K562 (cell line): ENCODE measurements at regions not wholly inside any gene's neighbourhood (a gene's known extent, or its start where the extent isn't known, plus 50 kb on each side); places are given as distances from the start of the nearest gene placed in this dataset.

ENCODE experiments used
- ATAC-seq: fragments of 200-7000 bp; cut with Tn5 transposase; 3 replicates; pipeline ENCODE4 v1.9.1; 2020; ENCODE audit warnings: moderate library complexity
- BruUV-seq: library from RNA; stranded (reverse); fragments of 400-500 nt; replicated peaks from 2 replicates; lab custom pipeline; 2021; lab: Mats Ljungman, UMichigan
- CTCF ChIA-PET: fragments of 300-600 bp; formaldehyde crosslinking; extraction: SDS; loops from one replicate; lab custom pipeline; 2021; ENCODE audit warnings: low intra/inter-chr PET ratio; lab: Yijun Ruan, JAX
- POLR2A ChIA-PET: fragments of 300-600, 350-650 bp; sonication (Branson Sonifier 250); formaldehyde crosslinking; extraction: SDS; loops from one replicate; lab custom pipeline; 2021; ENCODE audit warnings: antibody characterized with exemption, inconsistent platforms; lab: Yijun Ruan, JAX
- DNase-seq, 4 experiments: peaks; one replicate each; pipeline versions ENCODE4 v3.0.0 to v3.0.0-alpha.2; 2011 to 2018; ENCODE audit warnings: low spot score in 3 of 4, mixed read lengths in 3 of 4; ENCODE audit errors: extremely low read depth in 1 of 4
- FAIRE-seq: peaks from 2 replicates; lab custom pipeline; 2011; peaks lifted over from hg19 to GRCh38; lab: Jason Lieb, UNC
- H2AFZ ChIP-seq: 2 replicates; pipeline ENCODE4 v1.6.0; 2011; ENCODE audit warnings: low read depth, low read length, control low read depth, inconsistent platforms
- H3K27ac ChIP-seq: fragments of 200-600 bp; 3 replicates; pipeline ENCODE4 v1.8.0; 2011; ENCODE audit warnings: low read depth, mild to moderate bottlenecking, control low read depth, inconsistent platforms, low read length, moderate library complexity, mixed read lengths; ENCODE audit errors: extremely low read depth
- H3K27me3 ChIP-seq, 2 experiments: fragments of 300-600 bp in 1 of 2; 2 replicates in 1 of 2; 3 replicates in 1 of 2; pipeline versions ENCODE4 v1.6.0 to v1.8.0; 2011; ENCODE audit warnings: inconsistent platforms in 2 of 2, low read length in 2 of 2, mild to moderate bottlenecking in 1 of 2, mixed read lengths in 1 of 2, moderate library complexity in 1 of 2; ENCODE audit not compliant: control insufficient read depth in 2 of 2, insufficient read depth in 2 of 2
- H3K36me3 ChIP-seq: fragments of 300-600 bp; 3 replicates; pipeline ENCODE4 v1.8.0; 2011; ENCODE audit warnings: mild to moderate bottlenecking, low read length, inconsistent platforms; ENCODE audit not compliant: control insufficient read depth, insufficient read depth
- H3K4me1 ChIP-seq, 2 experiments: fragments of 200-600 bp in 1 of 2; replicated peaks in 1 of 2; 2 replicates in 1 of 2; 3 replicates in 1 of 2; pipeline versions ENCODE4 v1.5.1 to v1.8.0; 2011; ENCODE audit warnings: inconsistent platforms in 2 of 2, low read length in 2 of 2, mild to moderate bottlenecking in 1 of 2, mixed read lengths in 1 of 2, moderate library complexity in 1 of 2; ENCODE audit not compliant: control insufficient read depth in 2 of 2, insufficient read depth in 2 of 2
- H3K4me2 ChIP-seq: 2 replicates; pipeline ENCODE4 v1.6.1; 2011; ENCODE audit warnings: low read length, control low read depth, inconsistent platforms, mixed read lengths; ENCODE audit not compliant: insufficient read depth
- H3K4me3 ChIP-seq: fragments of 200-600 bp; sonication (generic), shearing (Covaris generic); 2 replicates; pipeline ENCODE4 v1.5.1; 2016; ENCODE audit warnings: control low read depth, inconsistent platforms
- H3K79me2 ChIP-seq: fragments of 200-600 bp; 3 replicates; pipeline ENCODE4 v1.8.0; 2011; ENCODE audit warnings: low read length, inconsistent platforms; ENCODE audit not compliant: control insufficient read depth, insufficient read depth
- H3K9ac ChIP-seq, 2 experiments: 2 replicates each; pipeline versions ENCODE4 v1.6.0 to v1.6.1; 2011; ENCODE audit warnings: low read depth in 2 of 2, low read length in 2 of 2, control low read depth in 1 of 2, inconsistent platforms in 1 of 2, mild to moderate bottlenecking in 1 of 2, mixed read lengths in 1 of 2; ENCODE audit not compliant: insufficient read depth in 1 of 2
- H3K9me1 ChIP-seq: one replicate; pipeline ENCODE4 v1.6.0; 2011; ENCODE audit warnings: inconsistent platforms, mild to moderate bottlenecking, low read length, moderate library complexity; ENCODE audit not compliant: control insufficient read depth, insufficient read depth
- H3K9me3 ChIP-seq: replicated peaks from 2 replicates; pipeline ENCODE4 v1.5.1; 2011; ENCODE audit warnings: low read depth, low read length, inconsistent platforms; ENCODE audit not compliant: control insufficient read depth, insufficient read depth
- H4K20me1 ChIP-seq: replicated peaks from 2 replicates; pipeline ENCODE4 v1.6.1; 2011; ENCODE audit warnings: low read length, inconsistent platforms, mixed read lengths; ENCODE audit not compliant: control insufficient read depth, insufficient read depth
- ATF2 ChIP-seq: sonication (generic); formaldehyde crosslinking; IDR thresholded peaks from 2 replicates; pipeline ENCODE4 v1.8.1; 2022; ENCODE audit warnings: missing genetic modification reagents
- DNMT1 ChIP-seq: fragments of 450-650 bp; IDR thresholded peaks from 2 replicates; pipeline ENCODE4 v1.6.1; 2016; ENCODE audit warnings: antibody characterized with exemption, mild to moderate bottlenecking
- MXD1 ChIP-seq: fragments of 250-450 bp; sonication (Bioruptor Pico); IDR thresholded peaks from 2 replicates; pipeline ENCODE4 v1.8.0; 2021; ENCODE audit warnings: borderline replicate concordance, mild to moderate bottlenecking, moderate library complexity; ENCODE audit not compliant: poor library complexity, severe bottlenecking
- POLR3A ChIP-seq: IDR thresholded peaks from 2 replicates; pipeline ENCODE4 v1.6.1; 2011; ENCODE audit warnings: borderline replicate concordance, mild to moderate bottlenecking, moderate library complexity; ENCODE audit not compliant: insufficient read length, insufficient read depth; ENCODE audit errors: extremely low read depth
- PREB ChIP-seq: sonication (generic); formaldehyde crosslinking; IDR thresholded peaks from 2 replicates; pipeline ENCODE4 v1.8.1; 2023; ENCODE audit warnings: mild to moderate bottlenecking, missing genetic modification reagents
- STAT5A ChIP-seq: IDR thresholded peaks from 2 replicates; pipeline ENCODE4 v1.6.1; 2012; ENCODE audit warnings: low read length, inconsistent platforms, borderline replicate concordance
- TCF15 ChIP-seq: fragments of 250-450 bp; sonication (Bioruptor Pico); IDR thresholded peaks from 2 replicates; pipeline ENCODE4 v1.8.0; 2022; ENCODE audit warnings: moderate library complexity, mild to moderate bottlenecking, inconsistent platforms
- U2AF2 ChIP-seq: fragments of 200-400 bp; formaldehyde crosslinking; optimal IDR thresholded peaks from 2 replicates; pipeline ENCODE3; 2017; ENCODE audit warnings: low read depth, mild to moderate bottlenecking, low read length
- ZNF586 ChIP-seq: fragments of 450-650 bp; formaldehyde crosslinking; conservative IDR thresholded peaks from 2 replicates; pipeline ENCODE4 v1.4.0; 2020; ENCODE audit warnings: mild to moderate bottlenecking, moderate library complexity
- WGBS: fragments of 100-300 bp; shearing (Covaris generic); methylation state at CpG from one replicate; pipeline ENCODE4 v1.1.6; 2016; ENCODE audit warnings: low coverage, mixed read lengths; ENCODE audit not compliant: insufficient coverage; ENCODE audit errors: missing lambda C conversion rate; 5-methylcytosine and 5-hydroxymethylcytosine counted together
- in situ Hi-C: fragments of 300-500 bp; cut with MboI; formaldehyde crosslinking; loops from 4 replicates; pipeline ENCODE4 v1.15.0; 2018; ENCODE audit warnings: inconsistent platforms, mixed read lengths
- intact Hi-C: fragments of 100-400 bp; cut with micrococcal nuclease; formaldehyde crosslinking; loops from 2 replicates; pipeline ENCODE4 v1.14.2; 2022

- no peak overlapping the region for H3K4me3 ChIP-seq
- no peaks in the 10 kb centered on the region for H3K36me3 ChIP-seq
- H3K9ac ChIP-seq = no peak overlapping the region
- H3K27me3 ChIP-seq = peaks cover 0 to 6% of the 10 kb centered on the region in 2 experiments; a peak in 1 of 5 replicates
- BruUV-seq = no TSS peak
- no peaks in the 10 kb centered on the region for H3K9me1 ChIP-seq
- intact Hi-C loops (no loop called here), in situ Hi-C loops (no loop called here)
- no peak for DNase-seq
- H3K4me1 ChIP-seq = no peaks in the 10 kb centered on the region
- no peak overlapping the region for H3K4me2 ChIP-seq
- FAIRE-seq = no peak
- POLR2A ChIA-PET = no interaction called here
- no peaks in the 10 kb centered on the region for H3K79me2 ChIP-seq
- no peaks in the 10 kb centered on the region; the same call in 1 of the 2 replicates for H3K9me3 ChIP-seq
- WGBS = 7% methylated on average over 11 of the region's 11 CpGs
- H4K20me1 ChIP-seq = no peaks in the 10 kb centered on the region
- ATAC-seq = no peak
- CTCF ChIA-PET = no interaction called here
- no peak overlapping the region for H3K27ac ChIP-seq
- H2AFZ ChIP-seq = no peak overlapping the region
- TF ChIP-seq U2AF2 (no peak), STAT5A (no peak), TCF15 (no peak)
- TF ChIP-seq, all 486 proteins: peak for 0
Observed at GRCh38 chr5:3780907-3781306, 185.3 kb downstream of the IRX1 start.

GRCh38 chr5:3784854-3785253 lies 189.2 kb downstream of the IRX1 start:
- no peak for ATAC-seq
- H3K9me1 ChIP-seq = no peaks in the 10 kb centered on the region
- H3K4me1 ChIP-seq = no peaks in the 10 kb centered on the region
- intact Hi-C loops = no loop called here
- H3K79me2 ChIP-seq = no peaks in the 10 kb centered on the region
- H3K27me3 ChIP-seq = 0 out of 5 replicates have a peak, but pooled peaks cover 0 to 7% of the 10 kb centered on the region in 2 experiments
- DNase-seq = no peak
- no TSS peak for BruUV-seq
- H3K27ac ChIP-seq = no peak overlapping the region
- H3K4me3 ChIP-seq = no peak overlapping the region
- H3K4me2 ChIP-seq = no peak overlapping the region
- H3K9ac ChIP-seq = no peak overlapping the region
- WGBS = 0% methylated on average over 2 of the region's 2 CpGs
- no peaks in the 10 kb centered on the region for H3K36me3 ChIP-seq
- ChIA-PET POLR2A (no interaction called here), CTCF (no interaction called here)
- no peak overlapping the region for H2AFZ ChIP-seq
- FAIRE-seq = no peak
- in situ Hi-C loops = no loop called here
- H4K20me1 ChIP-seq = no peaks in the 10 kb centered on the region
- no peaks in the 10 kb centered on the region; the same call in 1 of the 2 replicates for H3K9me3 ChIP-seq
- TF ChIP-seq ATF2 (CRISPR knock-in tag) (no peak), MXD1 (no peak), DNMT1 (no peak), POLR3A (no peak), ZNF586 (CRISPR knock-in tag) (no peak), PREB (CRISPR knock-in tag) (no peak)
